Osteocyte (in vitro differentiated cells): ENCODE measurements at regions not wholly inside any gene's neighbourhood (a gene's known extent, or its start where the extent isn't known, plus 50 kb on each side); places are given as distances from the start of the nearest gene placed in this dataset.

Source experiments
- DNase-seq: peaks from one replicate; pipeline ENCODE4 v3.0.0; 2021; ENCODE audit warnings: mixed read lengths; ENCODE audit not compliant: unreplicated experiment; ENCODE audit errors: extremely low spot score
- H3K27ac Mint-ChIP-seq: one replicate; pipeline ENCODE4 v1.8.0; 2021; ENCODE audit warnings: mild to moderate bottlenecking, mixed read lengths; ENCODE audit not compliant: unreplicated experiment
- H3K27me3 Mint-ChIP-seq: one replicate; pipeline ENCODE4 v1.8.0; 2021; ENCODE audit warnings: mixed read lengths; ENCODE audit not compliant: unreplicated experiment
- H3K36me3 Mint-ChIP-seq: one replicate; pipeline ENCODE4 v1.8.0; 2021; ENCODE audit warnings: mixed read lengths; ENCODE audit not compliant: unreplicated experiment
- H3K4me1 Mint-ChIP-seq: one replicate; pipeline ENCODE4 v1.8.0; 2021; ENCODE audit warnings: mixed read lengths; ENCODE audit not compliant: unreplicated experiment
- H3K4me3 Mint-ChIP-seq: one replicate; pipeline ENCODE4 v1.8.0; 2021; ENCODE audit warnings: mild to moderate bottlenecking, moderate library complexity, mixed read lengths; ENCODE audit not compliant: unreplicated experiment
- H3K9me3 Mint-ChIP-seq: one replicate; pipeline ENCODE4 v1.8.0; 2021; ENCODE audit warnings: mixed read lengths; ENCODE audit not compliant: unreplicated experiment
- TF ChIP-seq, protein P1 (sequence below): fragments of 200-600 bp; sonication (generic); IDR thresholded peaks from 2 replicates; pipeline ENCODE4 v1.5.0; 2021; ENCODE audit warnings: antibody characterized with exemption, mild to moderate bottlenecking, moderate library complexity

DNA sequence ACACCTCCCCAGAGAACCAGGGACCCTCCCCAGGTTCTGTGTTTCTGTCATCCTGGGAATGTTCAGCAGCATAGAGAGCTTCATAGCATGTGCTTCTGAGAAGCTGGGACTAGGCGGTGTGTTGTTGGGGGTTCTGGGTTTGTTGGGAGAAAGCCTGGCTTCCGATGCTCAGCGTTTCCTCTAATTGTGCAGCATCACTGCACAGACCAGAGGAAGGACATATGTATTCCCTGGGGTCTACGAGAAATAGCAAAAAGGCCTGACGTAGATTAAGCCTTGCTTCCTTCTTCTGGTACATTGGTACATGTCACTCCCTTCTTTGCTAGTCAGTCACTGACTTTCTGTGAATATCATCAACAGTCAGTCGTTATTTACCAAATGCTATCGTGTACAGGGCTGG lies 96.9 kb upstream of the SGK1 start:
- Mint-ChIP-seq H3K4me1 (peaks cover 12% of the 10 kb centered on the region), H3K36me3 (no peaks in the 10 kb centered on the region), H3K4me3 (no peak overlapping the region), H3K27ac (no peak overlapping the region), H3K27me3 (no peaks in the 10 kb centered on the region), H3K9me3 (no peaks in the 10 kb centered on the region)
- no peak for DNase-seq
- TF ChIP-seq, protein P1, sequence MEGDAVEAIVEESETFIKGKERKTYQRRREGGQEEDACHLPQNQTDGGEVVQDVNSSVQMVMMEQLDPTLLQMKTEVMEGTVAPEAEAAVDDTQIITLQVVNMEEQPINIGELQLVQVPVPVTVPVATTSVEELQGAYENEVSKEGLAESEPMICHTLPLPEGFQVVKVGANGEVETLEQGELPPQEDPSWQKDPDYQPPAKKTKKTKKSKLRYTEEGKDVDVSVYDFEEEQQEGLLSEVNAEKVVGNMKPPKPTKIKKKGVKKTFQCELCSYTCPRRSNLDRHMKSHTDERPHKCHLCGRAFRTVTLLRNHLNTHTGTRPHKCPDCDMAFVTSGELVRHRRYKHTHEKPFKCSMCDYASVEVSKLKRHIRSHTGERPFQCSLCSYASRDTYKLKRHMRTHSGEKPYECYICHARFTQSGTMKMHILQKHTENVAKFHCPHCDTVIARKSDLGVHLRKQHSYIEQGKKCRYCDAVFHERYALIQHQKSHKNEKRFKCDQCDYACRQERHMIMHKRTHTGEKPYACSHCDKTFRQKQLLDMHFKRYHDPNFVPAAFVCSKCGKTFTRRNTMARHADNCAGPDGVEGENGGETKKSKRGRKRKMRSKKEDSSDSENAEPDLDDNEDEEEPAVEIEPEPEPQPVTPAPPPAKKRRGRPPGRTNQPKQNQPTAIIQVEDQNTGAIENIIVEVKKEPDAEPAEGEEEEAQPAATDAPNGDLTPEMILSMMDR, result no peak

DNA sequence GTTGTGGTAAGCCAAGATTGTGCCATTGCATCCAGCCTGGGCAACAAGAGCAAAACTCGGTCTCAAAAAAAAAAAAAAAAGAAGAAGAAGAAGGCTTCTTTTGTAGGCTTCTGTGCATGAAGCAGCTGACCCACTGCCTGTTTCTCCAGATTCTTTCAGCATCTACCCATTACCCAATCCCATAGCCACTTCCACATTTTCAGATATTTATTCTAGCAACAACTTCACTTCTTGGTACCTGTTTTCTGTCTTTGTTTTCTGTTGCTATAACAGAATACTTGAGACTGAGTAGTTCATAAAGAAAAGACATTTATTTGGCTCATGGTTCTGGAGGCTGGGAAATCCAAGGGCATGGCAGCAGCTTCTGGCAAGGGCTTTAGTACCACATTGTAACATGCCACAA lies 95.3 kb upstream of the SGK1 start:
- peaks cover 10% of the 10 kb centered on the region for H3K4me1 Mint-ChIP-seq
- no peaks in the 10 kb centered on the region for H3K9me3 Mint-ChIP-seq
- no peaks in the 10 kb centered on the region for H3K27me3 Mint-ChIP-seq
- TF ChIP-seq, protein P1, result no peak
- H3K27ac Mint-ChIP-seq, result no peak overlapping the region
- DNase-seq, result no peak
- no peak overlapping the region for H3K4me3 Mint-ChIP-seq
- H3K36me3 Mint-ChIP-seq, result no peaks in the 10 kb centered on the region

DNA sequence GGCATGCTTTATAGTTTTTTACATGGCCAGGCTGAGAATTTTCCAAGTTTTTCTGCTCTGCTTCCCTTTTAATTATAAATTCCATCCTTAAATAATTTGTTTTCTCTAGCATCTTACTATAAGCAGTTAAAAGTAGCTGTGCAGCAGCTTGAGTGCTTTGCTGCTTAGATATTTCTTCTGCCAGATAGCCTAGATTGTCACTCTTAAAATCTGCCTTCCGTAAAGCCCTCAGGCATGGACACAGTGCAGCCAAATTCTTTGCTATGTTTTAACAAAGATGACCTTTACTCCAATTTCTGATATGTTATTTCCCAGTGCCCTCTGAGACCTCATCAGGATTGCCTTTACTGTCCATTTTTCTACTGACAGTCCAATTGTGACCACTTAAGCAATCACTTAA lies 92.6 kb upstream of the SGK1 start:
- Mint-ChIP-seq H3K27ac (no peak overlapping the region), H3K27me3 (no peaks in the 10 kb centered on the region), H3K4me1 (peaks cover 10% of the 10 kb centered on the region), H3K9me3 (no peaks in the 10 kb centered on the region), H3K4me3 (no peak overlapping the region), H3K36me3 (no peaks in the 10 kb centered on the region)
- TF ChIP-seq, protein P1, result no peak
- no peak for DNase-seq

DNA sequence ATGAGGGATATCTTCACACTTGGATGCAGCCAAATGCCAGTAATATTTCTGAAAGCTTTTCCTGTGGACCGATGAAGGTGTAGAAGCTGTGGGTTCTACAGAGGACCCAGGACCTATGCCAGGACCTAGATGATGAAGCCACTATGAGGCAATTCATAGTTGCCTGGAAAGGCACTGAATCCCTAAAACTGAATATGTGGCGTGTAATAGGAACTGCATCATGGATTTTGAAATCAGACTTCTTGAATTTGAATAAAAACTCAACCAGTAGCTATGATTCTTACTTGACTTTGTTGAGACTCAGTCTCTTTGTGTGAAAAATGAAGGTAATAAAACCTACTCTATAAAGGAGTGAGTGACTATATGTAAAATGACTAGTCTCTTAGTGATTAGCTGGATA lies 89.9 kb upstream of the SGK1 start:
- Mint-ChIP-seq H3K27me3 (no peaks in the 10 kb centered on the region), H3K27ac (no peak overlapping the region), H3K9me3 (no peaks in the 10 kb centered on the region), H3K4me3 (no peak overlapping the region), H3K36me3 (no peaks in the 10 kb centered on the region), H3K4me1 (peaks cover 10% of the 10 kb centered on the region)
- TF ChIP-seq, protein P1, result no peak
- no peak for DNase-seq

DNA sequence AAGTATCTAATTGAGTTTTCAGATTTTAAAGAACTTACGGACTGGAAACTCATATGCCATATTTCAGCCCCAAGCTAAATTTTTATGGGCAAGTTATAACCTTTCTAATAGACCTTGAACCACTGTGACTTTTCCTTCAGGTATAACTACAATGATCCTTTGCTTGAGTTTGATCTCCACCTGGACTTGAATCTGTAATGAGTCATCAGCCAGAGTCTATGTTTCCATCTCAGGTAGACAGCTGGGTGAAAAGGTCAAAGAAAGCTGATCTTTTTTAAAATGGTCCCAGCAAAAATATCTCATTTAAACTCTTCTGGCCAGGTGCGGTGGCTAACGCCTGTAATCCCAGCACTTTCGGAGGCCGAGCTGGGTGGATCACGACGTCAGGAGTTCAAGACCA lies 88.4 kb upstream of the SGK1 start:
- Mint-ChIP-seq H3K4me3 (no peak overlapping the region), H3K27me3 (no peaks in the 10 kb centered on the region), H3K27ac (no peak overlapping the region), H3K36me3 (no peaks in the 10 kb centered on the region), H3K9me3 (no peaks in the 10 kb centered on the region), H3K4me1 (peaks cover 13% of the 10 kb centered on the region)
- no peak for DNase-seq
- TF ChIP-seq, protein P1, result no peak
